Peyer's patch (tissue), 4 donors: ENCODE measurements at regions not wholly inside any gene's neighbourhood (a gene's known extent, or its start where the extent isn't known, plus 50 kb on each side); places are given as distances from the start of the nearest gene placed in this dataset.
A peak's percentile ranks its signal among the peaks of the same experiment; 100 is the strongest.

ENCODE experiments used
- DNase-seq, 3 donors: peaks; one replicate each; pipeline ENCODE4 v3.0.0-alpha.2; 2017 to 2019
- H3K27ac ChIP-seq, 4 donors: fragments of 200-600 bp; sonication (generic); one replicate each; pipeline ENCODE4 v1.5.1; 2016 to 2019
- H3K27me3 ChIP-seq, 2 donors: fragments of 200-600 bp; sonication (generic); one replicate each; pipeline ENCODE4 v1.5.1; 2019
- H3K36me3 ChIP-seq, 3 donors: fragments of 200-600 bp; sonication (generic); one replicate each; pipeline ENCODE4 v1.5.1; 2016 to 2019
- H3K4me1 ChIP-seq, 4 donors: fragments of 200-600 bp; sonication (generic); one replicate each; pipeline ENCODE4 v1.5.1; 2016 to 2019
- H3K4me3 ChIP-seq, 4 donors: fragments of 200-600 bp; sonication (generic); 1 replicate in 3 of 4; 2 replicates in 1 of 4; pipeline ENCODE4 v1.5.1; 2016 to 2019; ENCODE audit warnings: mild to moderate bottlenecking in 1 of 4
- H3K9me3 ChIP-seq, 4 donors: fragments of 200-600 bp; sonication (generic); one replicate each; pipeline ENCODE4 v1.5.1; 2016 to 2019; ENCODE audit warnings: mild to moderate bottlenecking in 1 of 4
- POLR2A ChIP-seq, 2 donors: fragments of 450-650 bp; IDR thresholded peaks; one replicate each; pipeline ENCODE4 v1.5.1; 2017; ENCODE audit warnings: antibody characterized with exemption in 2 of 2, mild to moderate bottlenecking in 2 of 2, moderate library complexity in 2 of 2
- TF ChIP-seq, protein P1 (sequence below), 6 experiments: fragments of 450-650 bp in 4 of 6; fragments of 200-600 bp in 2 of 6; sonication (generic) in 1 of 6; IDR thresholded peaks; one replicate each; pipeline ENCODE4 v1.5.1; 2017 to 2019; ENCODE audit warnings: antibody characterized with exemption in 6 of 6, mild to moderate bottlenecking in 3 of 6, moderate library complexity in 1 of 6

DNA sequence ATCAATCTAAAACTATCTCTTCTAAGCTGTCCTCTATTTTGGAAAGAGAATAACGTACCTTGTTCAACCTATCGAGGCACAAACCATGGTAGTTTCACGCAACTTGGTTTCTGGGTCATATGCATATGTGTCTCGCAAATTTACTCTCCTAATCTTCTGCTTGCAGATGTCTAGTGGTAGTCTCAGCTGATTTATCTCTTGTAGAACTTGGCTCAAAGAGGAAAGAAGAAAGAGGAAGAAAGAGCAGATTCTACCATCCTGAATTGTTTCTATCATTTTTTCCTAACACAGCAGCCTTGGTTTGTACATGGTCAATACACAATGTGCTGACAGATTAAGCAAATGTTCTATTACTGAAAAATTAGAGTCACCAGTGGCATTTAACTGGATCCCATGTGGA lies 282.3 kb downstream of the SPRY2 start:
- Histone ChIP-seq H3K27me3 (no peaks in the 10 kb centered on the region), H3K9me3 (peaks cover 0 to 5% (median 0%) of the 10 kb centered on the region in 4 donors), H3K36me3 (no peaks in the 10 kb centered on the region), H3K4me3 (no peak overlapping the region), H3K4me1 (no peaks in the 10 kb centered on the region), H3K27ac (no peak overlapping the region)
- TF ChIP-seq POLR2A (IDR thresholded peaks at IDR 0.05), result no peak
- TF ChIP-seq, protein P1, sequence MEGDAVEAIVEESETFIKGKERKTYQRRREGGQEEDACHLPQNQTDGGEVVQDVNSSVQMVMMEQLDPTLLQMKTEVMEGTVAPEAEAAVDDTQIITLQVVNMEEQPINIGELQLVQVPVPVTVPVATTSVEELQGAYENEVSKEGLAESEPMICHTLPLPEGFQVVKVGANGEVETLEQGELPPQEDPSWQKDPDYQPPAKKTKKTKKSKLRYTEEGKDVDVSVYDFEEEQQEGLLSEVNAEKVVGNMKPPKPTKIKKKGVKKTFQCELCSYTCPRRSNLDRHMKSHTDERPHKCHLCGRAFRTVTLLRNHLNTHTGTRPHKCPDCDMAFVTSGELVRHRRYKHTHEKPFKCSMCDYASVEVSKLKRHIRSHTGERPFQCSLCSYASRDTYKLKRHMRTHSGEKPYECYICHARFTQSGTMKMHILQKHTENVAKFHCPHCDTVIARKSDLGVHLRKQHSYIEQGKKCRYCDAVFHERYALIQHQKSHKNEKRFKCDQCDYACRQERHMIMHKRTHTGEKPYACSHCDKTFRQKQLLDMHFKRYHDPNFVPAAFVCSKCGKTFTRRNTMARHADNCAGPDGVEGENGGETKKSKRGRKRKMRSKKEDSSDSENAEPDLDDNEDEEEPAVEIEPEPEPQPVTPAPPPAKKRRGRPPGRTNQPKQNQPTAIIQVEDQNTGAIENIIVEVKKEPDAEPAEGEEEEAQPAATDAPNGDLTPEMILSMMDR (IDR thresholded peaks at IDR 0.05), result no peak
- DNase-seq, result no peak

DNA sequence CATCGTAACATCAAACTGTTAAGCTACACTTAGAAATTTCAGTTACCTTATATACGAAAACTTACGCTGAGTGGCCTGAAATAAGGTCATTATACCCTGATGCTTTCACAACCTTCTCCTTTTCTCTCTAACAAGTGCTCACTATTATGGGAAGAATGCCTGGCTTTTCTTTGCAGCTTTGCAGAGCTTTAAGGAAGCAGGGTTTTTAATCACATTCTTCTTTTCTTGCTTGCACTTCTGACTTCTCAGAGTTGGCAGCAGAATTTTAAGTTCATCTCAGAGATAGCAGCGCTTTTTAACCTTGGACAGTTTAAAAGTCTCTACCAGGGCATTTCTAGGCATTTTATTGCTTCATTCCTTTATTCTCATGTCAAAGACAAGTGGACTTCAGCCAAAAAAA lies 285.1 kb downstream of the SPRY2 start:
- H3K4me3 ChIP-seq, result no peak overlapping the region
- no peaks in the 10 kb centered on the region for H3K4me1 ChIP-seq
- H3K9me3 ChIP-seq, result peaks cover 0 to 5% (median 0%) of the 10 kb centered on the region in 4 donors
- H3K27me3 ChIP-seq, result no peaks in the 10 kb centered on the region
- TF ChIP-seq POLR2A (IDR thresholded peaks at IDR 0.05), result no peak
- TF ChIP-seq, protein P1 (IDR thresholded peaks at IDR 0.05), result no peak
- H3K36me3 ChIP-seq, result no peaks in the 10 kb centered on the region
- DNase-seq, result no peak
- no peak overlapping the region for H3K27ac ChIP-seq

DNA sequence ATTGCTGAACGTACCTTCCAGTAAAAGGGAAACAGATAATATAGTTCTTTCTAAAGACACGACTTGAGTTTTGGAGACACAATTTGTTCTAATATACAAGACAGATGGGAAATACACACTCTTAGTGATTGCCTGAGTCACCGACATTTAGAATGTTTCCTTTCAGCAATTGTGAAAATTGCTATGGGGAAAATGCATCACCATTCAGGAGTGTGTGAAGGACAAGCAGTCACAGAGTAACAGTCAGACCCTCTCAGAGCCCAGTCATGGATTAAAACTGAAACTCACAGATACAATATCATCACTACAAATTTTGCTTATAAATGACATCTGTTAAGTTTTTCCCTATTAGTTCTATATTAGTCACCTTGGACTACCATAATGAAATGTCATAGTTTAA lies 286.1 kb downstream of the SPRY2 start:
- no peaks in the 10 kb centered on the region for H3K4me1 ChIP-seq
- no peak overlapping the region for H3K4me3 ChIP-seq
- no peak overlapping the region for H3K27ac ChIP-seq
- no peaks in the 10 kb centered on the region for H3K9me3 ChIP-seq
- DNase-seq, result no peak
- TF ChIP-seq, protein P1 (IDR thresholded peaks at IDR 0.05), result no peak
- TF ChIP-seq POLR2A (IDR thresholded peaks at IDR 0.05), result no peak
- no peaks in the 10 kb centered on the region for H3K36me3 ChIP-seq
- no peaks in the 10 kb centered on the region for H3K27me3 ChIP-seq

DNA sequence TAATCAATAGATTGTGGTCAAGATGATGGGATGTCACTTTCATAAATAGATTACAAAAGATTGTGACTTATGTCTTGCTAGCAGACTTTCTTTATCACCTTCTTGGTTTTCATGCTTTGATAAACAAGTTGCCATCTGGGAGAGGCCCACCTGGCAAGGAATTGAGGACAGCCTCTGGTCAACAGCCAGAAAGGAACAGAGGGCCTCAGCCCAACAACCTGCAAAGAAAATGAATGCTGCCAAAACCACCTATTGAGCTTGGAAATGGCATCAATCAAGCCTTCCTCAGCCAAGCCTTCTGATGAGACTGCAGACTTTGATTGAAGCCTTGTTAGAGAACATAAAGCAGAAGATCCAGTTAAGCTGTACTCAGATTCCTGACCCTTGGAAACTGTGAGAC lies 288.6 kb downstream of the SPRY2 start:
- Histone ChIP-seq H3K9me3 (no peaks in the 10 kb centered on the region), H3K27me3 (no peaks in the 10 kb centered on the region), H3K36me3 (no peaks in the 10 kb centered on the region), H3K4me3 (no peak overlapping the region), H3K27ac (no peak overlapping the region), H3K4me1 (no peaks in the 10 kb centered on the region)
- no peak for DNase-seq
- TF ChIP-seq, protein P1 (IDR thresholded peaks at IDR 0.05), result no peak
- TF ChIP-seq POLR2A (IDR thresholded peaks at IDR 0.05), result no peak

DNA sequence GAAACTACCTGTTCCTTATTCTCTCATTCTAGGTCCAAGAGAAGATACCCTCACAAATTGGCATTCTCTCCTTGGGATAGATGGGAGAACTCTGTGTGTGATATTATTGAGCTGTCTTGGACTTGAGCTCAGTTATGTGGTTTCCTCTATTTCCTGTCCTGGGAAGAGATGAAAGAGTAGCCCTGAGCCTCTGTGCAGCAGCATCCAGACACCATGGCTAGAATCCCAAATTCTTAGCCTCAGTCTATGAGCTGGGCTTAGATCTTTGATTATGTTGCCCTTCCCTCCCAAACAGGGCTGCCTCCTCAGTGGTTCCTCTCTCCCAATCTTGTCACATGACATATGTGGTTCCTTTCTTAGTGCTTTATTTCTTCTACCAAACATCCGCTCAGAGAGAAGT lies 290.7 kb downstream of the SPRY2 start:
- TF ChIP-seq POLR2A (IDR thresholded peaks at IDR 0.05), result no peak
- TF ChIP-seq, protein P1 (IDR thresholded peaks at IDR 0.05), result no peak
- Histone ChIP-seq H3K27ac (no peak overlapping the region), H3K27me3 (no peaks in the 10 kb centered on the region), H3K36me3 (no peaks in the 10 kb centered on the region), H3K9me3 (no peaks in the 10 kb centered on the region), H3K4me3 (no peak overlapping the region), H3K4me1 (no peaks in the 10 kb centered on the region)
- DNase-seq, result no peak

DNA sequence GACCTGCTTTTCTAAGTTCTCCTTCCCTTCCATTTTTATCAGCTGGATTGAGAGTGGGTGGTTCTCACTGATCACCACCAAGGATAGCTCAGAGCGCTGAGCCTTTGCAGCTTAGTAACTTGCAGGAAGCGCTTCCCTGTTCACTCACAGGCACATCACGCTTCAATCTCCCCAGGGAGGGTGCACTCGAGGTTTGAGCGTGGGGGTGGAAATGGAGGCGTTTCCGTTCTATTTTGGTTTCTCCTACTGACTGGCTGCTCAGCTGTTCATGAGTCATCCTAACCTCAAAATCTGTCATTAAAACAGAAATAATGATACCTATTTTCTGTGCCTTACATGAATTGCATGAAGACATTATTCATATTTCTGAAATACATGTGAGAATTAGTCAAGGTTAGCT lies 292.1 kb downstream of the SPRY2 start:
- H3K36me3 ChIP-seq, result no peaks in the 10 kb centered on the region
- no peaks in the 10 kb centered on the region for H3K27me3 ChIP-seq
- TF ChIP-seq, protein P1 (IDR thresholded peaks at IDR 0.05), result no peak
- no peak for TF ChIP-seq POLR2A (IDR thresholded peaks at IDR 0.05)
- peak in 2 of 3 donors; percentile 57 to 79 for DNase-seq
- no peaks in the 10 kb centered on the region for H3K9me3 ChIP-seq
- no peaks in the 10 kb centered on the region for H3K4me1 ChIP-seq
- H3K4me3 ChIP-seq, result no peak overlapping the region
- H3K27ac ChIP-seq, result no peak overlapping the region
